ENCODE measurements at regions not wholly inside any gene's neighbourhood (a gene's known extent, or its start where the extent isn't known, plus 50 kb on each side); places are given as distances from the start of the nearest gene placed in this dataset.

DNA sequence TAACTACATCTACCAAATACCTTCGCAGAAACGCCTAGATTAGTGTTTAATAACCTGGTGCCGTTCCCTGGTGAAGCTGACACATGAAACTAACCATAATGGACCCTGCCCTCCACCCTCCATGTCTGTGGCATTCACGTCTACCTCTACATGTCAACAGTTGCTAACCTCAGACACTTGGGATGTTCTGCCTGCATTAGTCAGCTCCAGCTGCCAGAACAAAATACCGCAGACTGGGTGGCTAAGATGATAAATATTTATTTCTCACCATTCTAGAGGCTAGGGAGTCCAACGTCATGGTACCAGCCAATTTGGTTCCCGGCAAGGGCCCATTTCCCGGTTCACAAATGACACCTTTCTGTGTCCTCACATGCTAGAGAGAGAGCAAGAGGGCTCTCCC lies 118.5 kb upstream of the CHST15 start:
- Mint-ChIP-seq H3K27me3 (peaks cover 0 to 7% of the 10 kb centered on the region in 2 donors), H3K4me3 (no peak overlapping the region), H3K36me3 (no peaks in the 10 kb centered on the region), H3K4me1 (no peaks in the 10 kb centered on the region), H3K9me3 (no peaks in the 10 kb centered on the region), H3K27ac (no peak overlapping the region)
- Histone ChIP-seq H3K4me3 (ENCODE audit: control insufficient read depth in 1 of 2, extremely low read depth in 1 of 2, low read length in 1 of 2) (no peak overlapping the region), H3K36me3 (ENCODE audit: control insufficient read depth in 2 of 2, extremely low read depth in 1 of 2, insufficient read depth in 1 of 2, low read length in 1 of 2) (no peaks in the 10 kb centered on the region), H3K27me3 (replicated peaks in 1 of 2; ENCODE audit: control insufficient read depth in 2 of 2, extremely low read depth in 1 of 2, insufficient read depth in 2 of 2, low read length in 1 of 2) (peaks cover 0 to 12% of the 10 kb centered on the region in 2 experiments), H3K9me3 (no peaks in the 10 kb centered on the region), H3K4me1 (ENCODE audit: control insufficient read depth in 1 of 2, extremely low read depth in 1 of 2, insufficient read depth in 2 of 2, low read length in 2 of 2) (no peaks in the 10 kb centered on the region), H3K27ac (ENCODE audit: low read length) (no peak overlapping the region)
- WGBS (ENCODE audit: insufficient coverage) = 77% methylated on average over 4 of the region's 8 CpGs
- ATAC-seq (replicated peaks in 1 of 4) (no peak), DNase-seq (no peak)
- CTCF ChIA-PET = no interaction called here
- POLR2A ChIA-PET = no interaction called here

DNA sequence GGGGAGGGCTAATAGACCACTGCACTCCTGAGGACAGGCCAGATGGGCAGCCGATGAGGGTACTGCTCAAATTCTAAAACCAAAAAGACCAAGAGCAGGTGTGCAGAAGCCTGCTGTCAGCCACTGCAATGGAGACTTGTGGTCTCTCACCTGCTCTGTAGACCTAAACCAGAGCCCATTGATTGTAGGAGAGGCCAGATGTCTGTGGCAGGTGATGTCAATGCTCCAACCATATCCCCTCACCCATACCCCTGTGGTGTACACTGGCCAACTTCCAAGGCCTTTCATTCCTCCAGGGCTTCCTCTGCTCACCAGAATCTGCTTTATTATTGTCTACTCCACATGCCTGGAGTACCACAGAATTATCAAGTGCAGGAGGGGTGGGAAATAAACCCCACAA lies 116.9 kb upstream of the CHST15 start:
- Mint-ChIP-seq H3K36me3 (no peaks in the 10 kb centered on the region), H3K27ac (no peak overlapping the region), H3K4me1 (no peaks in the 10 kb centered on the region), H3K4me3 (no peak overlapping the region), H3K27me3 (peaks cover 0 to 5% of the 10 kb centered on the region in 2 donors), H3K9me3 (no peaks in the 10 kb centered on the region)
- no peak overlapping the region for H3K4me3 ChIP-seq (ENCODE audit: control insufficient read depth in 1 of 2, extremely low read depth in 1 of 2, low read length in 1 of 2)
- ChIA-PET CTCF (interaction anchor here in 1 of 2 donors (0.6 kb wide), 1 partner anchor 157 kb away, joined by 5 read pairs; no protein-coding TSS in a partner anchor), POLR2A (no interaction called here)
- no CpG with 5 or more reads among the region's 1 CpG for WGBS (ENCODE audit: insufficient coverage)
- H3K27me3 ChIP-seq (replicated peaks in 1 of 2; ENCODE audit: control insufficient read depth in 2 of 2, extremely low read depth in 1 of 2, insufficient read depth in 2 of 2, low read length in 1 of 2) = peaks cover 0 to 12% of the 10 kb centered on the region in 2 experiments
- DNase-seq (no peak), ATAC-seq (replicated peaks in 1 of 4) (no peak)
- no peak overlapping the region for H3K27ac ChIP-seq (ENCODE audit: low read length)
- H3K9me3 ChIP-seq = no peaks in the 10 kb centered on the region
- no peaks in the 10 kb centered on the region for H3K4me1 ChIP-seq (ENCODE audit: control insufficient read depth in 1 of 2, extremely low read depth in 1 of 2, insufficient read depth in 2 of 2, low read length in 2 of 2)
- H3K36me3 ChIP-seq (ENCODE audit: control insufficient read depth in 2 of 2, extremely low read depth in 1 of 2, insufficient read depth in 1 of 2, low read length in 1 of 2) = no peaks in the 10 kb centered on the region

DNA sequence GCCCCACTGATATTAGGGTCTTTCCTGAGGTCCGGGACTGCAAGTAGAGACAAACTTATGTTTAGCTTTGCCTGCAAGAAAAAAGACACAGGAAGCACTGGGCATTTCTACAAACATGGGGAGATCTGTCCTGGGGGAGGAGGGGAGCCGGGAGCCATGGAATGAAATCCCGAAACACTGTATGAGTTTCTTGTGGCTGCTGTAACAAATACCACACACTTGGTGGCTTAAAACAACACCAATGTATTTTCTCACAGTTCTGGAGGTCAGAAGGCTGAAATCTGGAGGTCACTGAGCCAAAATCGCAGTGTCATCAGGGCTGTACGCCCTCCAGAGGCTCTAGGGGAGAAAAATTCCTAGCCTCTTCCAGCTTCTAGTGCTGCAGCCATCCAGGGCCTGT lies 114.0 kb upstream of the CHST15 start:
- Mint-ChIP-seq H3K27me3 (peaks cover 0 to 4% of the 10 kb centered on the region in 2 donors), H3K27ac (no peak overlapping the region), H3K4me3 (no peak overlapping the region), H3K36me3 (no peaks in the 10 kb centered on the region), H3K4me1 (no peaks in the 10 kb centered on the region), H3K9me3 (peaks cover 0 to under 1% (median 0%) of the 10 kb centered on the region in 3 donors)
- DNase-seq = no peak
- Histone ChIP-seq H3K9me3 (no peaks in the 10 kb centered on the region), H3K4me3 (ENCODE audit: control insufficient read depth in 1 of 2, extremely low read depth in 1 of 2, low read length in 1 of 2) (no peak overlapping the region), H3K36me3 (ENCODE audit: control insufficient read depth in 2 of 2, extremely low read depth in 1 of 2, insufficient read depth in 1 of 2, low read length in 1 of 2) (no peaks in the 10 kb centered on the region), H3K4me1 (ENCODE audit: control insufficient read depth in 1 of 2, extremely low read depth in 1 of 2, insufficient read depth in 2 of 2, low read length in 2 of 2) (no peaks in the 10 kb centered on the region), H3K27ac (ENCODE audit: low read length) (no peak overlapping the region), H3K27me3 (replicated peaks in 1 of 2; ENCODE audit: control insufficient read depth in 2 of 2, extremely low read depth in 1 of 2, insufficient read depth in 2 of 2, low read length in 1 of 2) (peaks cover 0 to 8% of the 10 kb centered on the region in 2 experiments)
- ChIA-PET CTCF (no interaction called here), POLR2A (no interaction called here)
- 80% methylated on average over 1 of the region's 5 CpGs for WGBS (ENCODE audit: insufficient coverage)
- ATAC-seq (replicated peaks in 1 of 4) = no peak

DNA sequence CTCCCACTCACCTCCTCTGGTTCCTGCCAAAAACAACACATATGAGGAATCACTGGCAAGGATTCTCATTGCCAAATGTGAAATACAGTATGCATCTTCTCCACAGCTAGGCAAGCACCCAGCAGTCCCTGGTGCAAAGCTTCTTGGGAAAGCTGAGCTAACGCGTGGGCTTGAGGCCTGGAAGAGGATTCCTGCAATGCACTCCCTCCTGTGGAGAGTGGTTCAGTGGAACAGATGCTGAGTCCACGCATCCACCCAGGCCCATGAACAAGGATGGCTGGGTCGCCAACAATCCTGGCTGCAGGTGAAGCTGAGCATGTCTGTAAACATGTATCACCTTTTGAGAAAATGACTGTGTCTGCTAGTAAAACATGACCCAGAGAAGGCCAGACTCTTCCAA lies 113.2 kb upstream of the CHST15 start:
- ATAC-seq (replicated peaks in 1 of 4) (no peak), DNase-seq (no peak)
- Mint-ChIP-seq H3K4me1 (no peaks in the 10 kb centered on the region), H3K36me3 (no peaks in the 10 kb centered on the region), H3K9me3 (peaks cover 0 to 3% (median 0%) of the 10 kb centered on the region in 3 donors), H3K27me3 (peaks cover 0 to 4% of the 10 kb centered on the region in 2 donors), H3K4me3 (no peak overlapping the region), H3K27ac (no peak overlapping the region)
- CTCF ChIA-PET = no interaction called here
- Histone ChIP-seq H3K4me1 (ENCODE audit: control insufficient read depth in 1 of 2, extremely low read depth in 1 of 2, insufficient read depth in 2 of 2, low read length in 2 of 2) (no peaks in the 10 kb centered on the region), H3K27ac (ENCODE audit: low read length) (no peak overlapping the region), H3K36me3 (ENCODE audit: control insufficient read depth in 2 of 2, extremely low read depth in 1 of 2, insufficient read depth in 1 of 2, low read length in 1 of 2) (no peaks in the 10 kb centered on the region), H3K4me3 (ENCODE audit: control insufficient read depth in 1 of 2, extremely low read depth in 1 of 2, low read length in 1 of 2) (no peak overlapping the region), H3K9me3 (no peaks in the 10 kb centered on the region), H3K27me3 (replicated peaks in 1 of 2; ENCODE audit: control insufficient read depth in 2 of 2, extremely low read depth in 1 of 2, insufficient read depth in 2 of 2, low read length in 1 of 2) (peaks cover 0 to 8% of the 10 kb centered on the region in 2 experiments)
- POLR2A ChIA-PET = interaction anchor here in 1 of 2 donors (0.6 kb wide), 1 partner anchor 16 kb away, joined by 4 read pairs; no protein-coding TSS in a partner anchor
- WGBS (ENCODE audit: insufficient coverage) = 56% methylated on average over 3 of the region's 4 CpGs

DNA sequence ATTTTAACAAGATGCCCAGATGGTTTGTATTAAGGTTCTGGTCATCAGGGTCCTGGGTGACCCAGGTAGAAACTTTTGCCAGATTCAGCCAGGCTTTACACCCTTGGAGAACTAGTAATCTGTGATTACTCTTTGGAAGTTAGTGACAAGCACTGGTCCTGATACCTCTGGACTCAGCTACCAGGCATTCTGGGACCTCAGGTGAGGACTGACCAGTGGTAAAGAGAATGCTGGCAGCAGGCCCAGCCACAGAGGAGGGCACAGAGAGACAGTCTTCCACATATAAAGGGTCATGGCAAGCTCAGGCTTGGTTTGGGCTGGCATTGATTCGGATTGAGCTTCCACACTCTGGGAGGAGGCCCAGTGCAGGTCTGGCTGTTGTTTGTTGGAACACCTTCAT lies 112.0 kb upstream of the CHST15 start:
- Histone ChIP-seq H3K36me3 (ENCODE audit: control insufficient read depth in 2 of 2, extremely low read depth in 1 of 2, insufficient read depth in 1 of 2, low read length in 1 of 2) (no peaks in the 10 kb centered on the region), H3K9me3 (no peaks in the 10 kb centered on the region), H3K4me3 (ENCODE audit: control insufficient read depth in 1 of 2, extremely low read depth in 1 of 2, low read length in 1 of 2) (no peak overlapping the region), H3K27me3 (replicated peaks in 1 of 2; ENCODE audit: control insufficient read depth in 2 of 2, extremely low read depth in 1 of 2, insufficient read depth in 2 of 2, low read length in 1 of 2) (peaks cover 0 to 8% of the 10 kb centered on the region in 2 experiments), H3K27ac (ENCODE audit: low read length) (no peak overlapping the region), H3K4me1 (ENCODE audit: control insufficient read depth in 1 of 2, extremely low read depth in 1 of 2, insufficient read depth in 2 of 2, low read length in 2 of 2) (no peaks in the 10 kb centered on the region)
- H3K4me1 Mint-ChIP-seq = no peaks in the 10 kb centered on the region
- peaks cover 0 to 3% (median 0%) of the 10 kb centered on the region in 3 donors for H3K9me3 Mint-ChIP-seq
- ChIA-PET CTCF (interaction anchor here in 1 of 2 donors (0.6 kb wide), 1 partner anchor 209 kb away, joined by 4 read pairs; no protein-coding TSS in a partner anchor), POLR2A (no interaction called here)
- no peak overlapping the region for H3K27ac Mint-ChIP-seq
- H3K36me3 Mint-ChIP-seq = no peaks in the 10 kb centered on the region
- DNase-seq (no peak), ATAC-seq (replicated peaks in 1 of 4) (no peak)
- peaks cover under 1 to 4% of the 10 kb centered on the region in 2 donors for H3K27me3 Mint-ChIP-seq
- WGBS (ENCODE audit: insufficient coverage) = 80% methylated on average over 1 of the region's 1 CpG
- H3K4me3 Mint-ChIP-seq = no peak overlapping the region

DNA sequence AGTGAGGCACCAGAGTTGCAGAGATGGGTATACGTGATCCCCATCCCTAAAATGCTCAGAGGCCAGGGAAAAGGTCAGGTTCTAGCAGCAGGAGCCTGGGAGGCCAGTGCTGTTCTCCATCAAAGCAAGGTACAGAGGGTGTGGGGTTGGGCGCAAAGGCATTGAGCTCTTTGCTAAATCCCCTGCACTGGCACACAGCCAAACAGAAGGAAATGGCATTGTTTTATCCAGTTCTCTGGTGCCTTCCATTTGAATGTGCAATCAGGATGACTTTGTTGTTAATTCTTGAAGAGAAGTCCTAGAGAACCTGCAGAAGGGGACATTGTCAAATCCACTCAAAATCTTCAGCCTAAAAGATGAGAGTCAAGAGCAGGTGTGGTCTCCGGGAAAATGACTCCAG lies 111.3 kb upstream of the CHST15 start:
- H3K36me3 ChIP-seq (ENCODE audit: control insufficient read depth in 2 of 2, extremely low read depth in 1 of 2, insufficient read depth in 1 of 2, low read length in 1 of 2) = no peaks in the 10 kb centered on the region
- Mint-ChIP-seq H3K9me3 (peaks cover 0 to 3% (median 0%) of the 10 kb centered on the region in 3 donors), H3K27me3 (peaks cover 4% of the 10 kb centered on the region in 2 donors), H3K4me1 (no peaks in the 10 kb centered on the region), H3K36me3 (no peaks in the 10 kb centered on the region), H3K4me3 (no peak overlapping the region), H3K27ac (no peak overlapping the region)
- CTCF ChIA-PET = no interaction called here
- WGBS (ENCODE audit: insufficient coverage) = 86% methylated on average over 1 of the region's 3 CpGs
- no peak overlapping the region for H3K4me3 ChIP-seq (ENCODE audit: control insufficient read depth in 1 of 2, extremely low read depth in 1 of 2, low read length in 1 of 2)
- no peaks in the 10 kb centered on the region for H3K4me1 ChIP-seq (ENCODE audit: control insufficient read depth in 1 of 2, extremely low read depth in 1 of 2, insufficient read depth in 2 of 2, low read length in 2 of 2)
- POLR2A ChIA-PET = no interaction called here
- DNase-seq (no peak), ATAC-seq (replicated peaks in 1 of 4) (no peak)
- H3K27me3 ChIP-seq (replicated peaks in 1 of 2; ENCODE audit: control insufficient read depth in 2 of 2, extremely low read depth in 1 of 2, insufficient read depth in 2 of 2, low read length in 1 of 2) = peaks cover 0 to 10% of the 10 kb centered on the region in 2 experiments
- H3K27ac ChIP-seq (ENCODE audit: low read length) = no peak overlapping the region
- no peaks in the 10 kb centered on the region for H3K9me3 ChIP-seq

DNA sequence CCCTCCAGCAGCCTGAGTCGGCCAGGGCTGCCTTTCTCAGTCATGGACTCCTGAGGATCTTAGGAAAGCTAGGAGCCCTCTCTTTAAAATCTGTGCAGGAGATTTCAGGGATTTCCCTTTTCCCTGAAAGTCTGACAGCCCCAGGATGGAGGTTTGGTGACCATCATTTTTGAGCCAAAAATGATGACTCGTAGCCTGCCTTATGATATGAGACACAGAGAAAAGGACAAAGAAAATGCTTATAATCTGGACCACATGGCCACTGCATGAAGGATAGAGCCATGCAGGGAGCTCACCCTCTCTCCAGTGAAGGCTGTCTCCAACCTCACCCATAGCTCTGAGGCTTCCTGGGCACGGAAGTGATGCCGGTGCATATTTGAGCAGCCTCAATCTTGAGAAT lies 106.6 kb upstream of the CHST15 start:
- no peak for ATAC-seq (replicated peaks in 1 of 4)
- POLR2A ChIA-PET = no interaction called here

More for the DNA sequence above, 106.6 kb upstream of the CHST15 start:
- DNase-seq = no peak
- 78% methylated on average over 2 of the region's 4 CpGs for WGBS (ENCODE audit: insufficient coverage)
- CTCF ChIA-PET = no interaction called here
- no peaks in the 10 kb centered on the region for H3K36me3 Mint-ChIP-seq
- peaks cover 0 to 3% (median 0%) of the 10 kb centered on the region in 3 donors for H3K9me3 Mint-ChIP-seq
- H3K27ac ChIP-seq (ENCODE audit: low read length) = no peak overlapping the region
- H3K27me3 Mint-ChIP-seq = peaks cover 8 to 11% of the 10 kb centered on the region in 2 donors
- H3K9me3 ChIP-seq = no peaks in the 10 kb centered on the region
- H3K27ac Mint-ChIP-seq = no peak overlapping the region
- no peaks in the 10 kb centered on the region for H3K4me1 ChIP-seq (ENCODE audit: control insufficient read depth in 1 of 2, extremely low read depth in 1 of 2, insufficient read depth in 2 of 2, low read length in 2 of 2)
- H3K4me3 ChIP-seq (ENCODE audit: control insufficient read depth in 1 of 2, extremely low read depth in 1 of 2, low read length in 1 of 2) = no peak overlapping the region
- H3K4me1 Mint-ChIP-seq = no peaks in the 10 kb centered on the region
- H3K4me3 Mint-ChIP-seq = no peak overlapping the region
- H3K27me3 ChIP-seq (replicated peaks in 1 of 2; ENCODE audit: control insufficient read depth in 2 of 2, extremely low read depth in 1 of 2, insufficient read depth in 2 of 2, low read length in 1 of 2) = peaks cover 0 to 10% of the 10 kb centered on the region in 2 experiments
- no peaks in the 10 kb centered on the region for H3K36me3 ChIP-seq (ENCODE audit: control insufficient read depth in 2 of 2, extremely low read depth in 1 of 2, insufficient read depth in 1 of 2, low read length in 1 of 2)

All from T-cell (primary cell).